Prostate gland (tissue), 2 donors: ENCODE measurements at regions not wholly inside any gene's neighbourhood (a gene's known extent, or its start where the extent isn't known, plus 50 kb on each side); places are given as distances from the start of the nearest gene placed in this dataset.

Source experiments
- DNase-seq: peaks from one replicate; pipeline ENCODE4 v3.0.0-alpha.2; 2019; ENCODE audit warnings: low spot score
- H3K27ac ChIP-seq, 2 donors: fragments of 200-600 bp; sonication (generic); 2 replicates each; pipeline ENCODE4 v1.5.1; 2017 to 2019
- H3K27me3 ChIP-seq: fragments of 200-600 bp; sonication (generic); replicated peaks from 2 replicates; pipeline ENCODE4 v1.5.1; 2019; ENCODE audit not compliant: insufficient read depth
- H3K36me3 ChIP-seq, 2 donors: fragments of 200-600 bp; sonication (generic); 1 replicate in 1 of 2; 2 replicates in 1 of 2; pipeline versions ENCODE4 v1.5.1 to v1.8.1; 2017 to 2019
- H3K4me1 ChIP-seq: fragments of 200-600 bp; sonication (generic); replicated peaks from 2 replicates; pipeline ENCODE4 v1.5.1; 2019
- H3K4me3 ChIP-seq, 2 donors: fragments of 200-600 bp; sonication (generic); 2 replicates each; pipeline ENCODE4 v1.5.1; 2017 to 2019
- H3K9me3 ChIP-seq: fragments of 200-600 bp; sonication (generic); 2 replicates; pipeline ENCODE4 v1.5.1; 2017
- CTCF ChIP-seq, 4 experiments: fragments of 200-600 bp in 2 of 4; fragments of 450-650 bp in 2 of 4; sonication (generic) in 2 of 4; IDR thresholded peaks; 1 replicate in 3 of 4; 2 replicates in 1 of 4; pipeline ENCODE4 v1.5.1; 2016 to 2019; ENCODE audit warnings: antibody characterized with exemption in 4 of 4, mild to moderate bottlenecking in 2 of 4, moderate library complexity in 2 of 4
- POLR2A ChIP-seq: fragments of 450-650 bp; IDR thresholded peaks from one replicate; pipeline ENCODE4 v1.6.1; 2016; ENCODE audit warnings: antibody characterized with exemption, mild to moderate bottlenecking
- POLR2AphosphoS5 ChIP-seq: sonication (generic); formaldehyde crosslinking; IDR thresholded peaks from one replicate; pipeline ENCODE4 v1.6.1; 2017; ENCODE audit warnings: antibody characterized with exemption
- WGBS: methylation state at CpG from one replicate; pipeline ENCODE4 v1.1.5; 2018; 5-methylcytosine and 5-hydroxymethylcytosine counted together
- intact Hi-C: fragments of 100-400 bp; cut with DNase I; formaldehyde crosslinking; loops from one replicate; pipeline ENCODE4 v1.14.2; 2022

- Histone ChIP-seq H3K36me3 (no peaks in the 10 kb centered on the region), H3K4me3 (no peak overlapping the region), H3K9me3 (no peaks in the 10 kb centered on the region), H3K27ac (no peak overlapping the region), H3K4me1 (no peaks in the 10 kb centered on the region), H3K27me3 (no peaks in the 10 kb centered on the region)
- WGBS = 34% methylated on average over 10 of the region's 10 CpGs
- no peak for TF ChIP-seq POLR2A
- no peak for TF ChIP-seq POLR2AphosphoS5
- TF ChIP-seq CTCF (IDR thresholded peaks at IDR 0.05) = no peak
- DNase-seq = no peak
- intact Hi-C loops = no loop called here
These were observed 136.0 kb downstream of the NKX6-1 start for GRCh38 chr4:84362896-84363655.

GRCh38 chr4:84342161-84342560 lies 156.9 kb downstream of the NKX6-1 start:
- no peaks in the 10 kb centered on the region for H3K27me3 ChIP-seq
- TF ChIP-seq POLR2A = no peak
- TF ChIP-seq CTCF (IDR thresholded peaks at IDR 0.05) = no peak
- no peak for TF ChIP-seq POLR2AphosphoS5
- 83% methylated on average over 3 of the region's 3 CpGs for WGBS
- H3K9me3 ChIP-seq = no peaks in the 10 kb centered on the region
- intact Hi-C loops = no loop called here
- no peak overlapping the region for H3K4me3 ChIP-seq
- H3K4me1 ChIP-seq = no peaks in the 10 kb centered on the region
- no peak for DNase-seq
- no peak overlapping the region for H3K27ac ChIP-seq
- H3K36me3 ChIP-seq = no peaks in the 10 kb centered on the region

GRCh38 chr4:84341559-84341958 lies 157.5 kb downstream of the NKX6-1 start:
- Histone ChIP-seq H3K36me3 (no peaks in the 10 kb centered on the region), H3K27me3 (no peaks in the 10 kb centered on the region), H3K9me3 (no peaks in the 10 kb centered on the region), H3K4me1 (no peaks in the 10 kb centered on the region), H3K27ac (no peak overlapping the region), H3K4me3 (no peak overlapping the region)
- intact Hi-C loops = no loop called here
- no peak for DNase-seq
- TF ChIP-seq CTCF (IDR thresholded peaks at IDR 0.05) (no peak), POLR2A (no peak)

GRCh38 chr4:84338367-84338766 lies 160.7 kb downstream of the NKX6-1 start:
- intact Hi-C loops = no loop called here
- Histone ChIP-seq H3K27me3 (no peaks in the 10 kb centered on the region), H3K4me1 (no peaks in the 10 kb centered on the region), H3K9me3 (no peaks in the 10 kb centered on the region), H3K27ac (no peak overlapping the region), H3K36me3 (no peaks in the 10 kb centered on the region), H3K4me3 (no peak overlapping the region)
- no peak for DNase-seq
- no peak for TF ChIP-seq CTCF (IDR thresholded peaks at IDR 0.05)
- TF ChIP-seq POLR2A = no peak
- no peak for TF ChIP-seq POLR2AphosphoS5
- 91% methylated on average over 5 of the region's 5 CpGs for WGBS

GRCh38 chr4:84336964-84337705 lies 162.0 kb downstream of the NKX6-1 start:
- Histone ChIP-seq H3K27ac (no peak overlapping the region), H3K9me3 (no peaks in the 10 kb centered on the region), H3K4me3 (no peak overlapping the region), H3K36me3 (no peaks in the 10 kb centered on the region), H3K4me1 (no peaks in the 10 kb centered on the region), H3K27me3 (no peaks in the 10 kb centered on the region)
- no peak for DNase-seq
- intact Hi-C loops = no loop called here
- 65% methylated on average over 3 of the region's 3 CpGs for WGBS
- TF ChIP-seq POLR2AphosphoS5 = no peak
- no peak for TF ChIP-seq CTCF (IDR thresholded peaks at IDR 0.05)
- no peak for TF ChIP-seq POLR2A
